Fibroblast of peridontal ligament (primary cell): ENCODE measurements at regions not wholly inside any gene's neighbourhood (a gene's known extent, or its start where the extent isn't known, plus 50 kb on each side); places are given as distances from the start of the nearest gene placed in this dataset.
A peak's percentile ranks its signal among the peaks of the same experiment; 100 is the strongest.

Experiments
- DNase-seq: peaks from one replicate; pipeline ENCODE4 v3.0.0-alpha.2; 2010; ENCODE audit errors: extremely low read depth

- no peak for DNase-seq
These were observed 80.5 kb upstream of the AFF3 start for GRCh38 chr2:100222844-100223243.

DNA sequence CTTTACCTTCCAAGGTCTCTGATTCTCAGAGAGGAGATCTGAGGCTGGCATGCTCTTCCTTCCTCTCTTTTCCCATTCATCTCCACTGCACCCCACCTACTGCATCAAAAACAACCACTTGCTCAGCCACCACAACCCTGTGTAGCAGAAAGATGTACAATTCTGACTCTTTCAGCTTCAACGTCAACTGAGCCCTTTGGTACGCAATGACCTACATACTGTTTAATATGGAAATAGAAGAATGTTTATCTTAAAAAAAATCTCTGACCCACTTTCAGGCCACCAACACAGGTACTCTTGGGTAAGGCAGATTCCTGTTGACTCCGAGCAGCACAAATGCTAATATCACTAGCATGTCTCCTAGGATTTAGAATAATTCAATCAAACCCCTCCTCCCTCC is 76.2 kb upstream of the AFF3 start:
- no peak for DNase-seq

DNA sequence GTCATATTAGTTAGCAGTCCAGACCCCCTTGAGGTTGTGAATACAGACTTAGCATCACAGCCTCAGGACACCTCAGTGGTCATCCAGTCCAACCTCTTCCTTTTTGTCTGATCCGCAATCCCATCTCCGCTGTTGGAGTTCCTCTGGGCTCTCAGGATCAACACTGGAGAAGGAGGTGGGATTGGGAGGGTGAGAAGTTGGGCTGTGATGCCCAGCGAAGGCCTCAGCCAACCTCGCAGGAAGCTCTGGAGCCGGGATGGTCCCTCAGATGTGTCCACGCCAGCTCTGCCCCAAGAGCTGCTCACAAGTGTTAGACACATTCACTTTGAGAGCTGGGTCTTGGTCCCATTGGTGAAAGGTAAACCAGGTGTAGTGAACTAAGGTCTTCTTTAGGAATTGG is 74.9 kb upstream of the AFF3 start:
- no peak for DNase-seq

- no peak for DNase-seq
These were observed 73.6 kb upstream of the AFF3 start for GRCh38 chr2:100216015-100216414.

DNA sequence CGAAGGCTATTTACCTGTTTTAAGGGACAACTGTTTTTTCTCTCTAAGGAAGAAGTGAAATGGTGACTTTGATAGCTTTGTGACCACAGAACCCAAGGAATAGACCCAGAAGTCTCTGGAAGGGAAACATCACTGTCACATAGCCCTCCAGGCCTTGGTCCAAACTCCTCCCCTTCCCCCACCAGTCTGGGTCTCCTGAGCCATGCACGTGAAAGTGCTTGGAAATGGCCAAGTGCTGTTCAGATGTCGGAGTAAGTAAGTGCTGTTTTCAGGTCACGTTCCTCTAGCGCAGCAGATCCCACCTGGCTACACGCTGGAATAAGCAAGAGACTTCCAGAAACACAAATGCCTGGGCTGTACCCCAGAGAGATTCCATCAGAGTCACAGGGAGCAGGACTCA is 73.0 kb upstream of the AFF3 start:
- DNase-seq: no peak

DNA sequence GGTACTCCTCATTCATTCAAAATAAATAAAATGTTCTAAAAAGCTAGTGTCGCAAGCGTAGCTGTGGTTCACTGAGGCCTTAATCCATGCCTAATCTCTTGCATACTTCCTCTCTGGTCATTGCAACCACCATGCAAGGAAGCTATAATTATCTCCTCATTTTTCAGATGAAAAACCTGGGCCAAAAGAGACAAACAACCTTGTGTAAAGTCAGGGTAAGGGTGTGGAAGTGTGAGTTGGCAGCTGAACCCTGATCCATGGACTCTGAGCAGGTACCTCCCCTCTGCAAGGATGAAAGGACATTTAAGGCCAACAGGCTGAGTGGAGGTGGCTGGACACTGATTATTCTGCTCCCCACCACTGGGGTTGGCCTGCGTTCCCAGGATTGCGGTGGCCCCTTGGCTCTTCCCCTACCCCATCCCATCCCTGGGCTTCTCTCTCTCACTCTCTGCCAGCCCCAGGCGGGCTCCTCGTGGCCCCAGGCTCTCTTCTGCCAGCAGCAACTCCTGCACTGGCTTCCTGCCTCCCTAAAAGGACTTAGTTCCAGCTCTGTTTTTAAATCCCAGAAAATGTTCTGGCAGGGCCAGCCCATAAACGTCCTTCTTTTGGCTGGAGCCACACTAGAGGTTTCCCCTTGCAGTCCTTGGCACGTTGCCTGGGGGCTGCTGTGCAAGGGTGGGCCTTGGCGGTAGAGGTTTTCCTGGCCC is 72.0 kb upstream of the AFF3 start:
- peak; percentile 35 for DNase-seq

GRCh38 chr2:100213595-100213994 is 71.2 kb upstream of the AFF3 start:
- no peak for DNase-seq

GRCh38 chr2:100212850-100213249 is 70.5 kb upstream of the AFF3 start:
- DNase-seq: no peak

DNA sequence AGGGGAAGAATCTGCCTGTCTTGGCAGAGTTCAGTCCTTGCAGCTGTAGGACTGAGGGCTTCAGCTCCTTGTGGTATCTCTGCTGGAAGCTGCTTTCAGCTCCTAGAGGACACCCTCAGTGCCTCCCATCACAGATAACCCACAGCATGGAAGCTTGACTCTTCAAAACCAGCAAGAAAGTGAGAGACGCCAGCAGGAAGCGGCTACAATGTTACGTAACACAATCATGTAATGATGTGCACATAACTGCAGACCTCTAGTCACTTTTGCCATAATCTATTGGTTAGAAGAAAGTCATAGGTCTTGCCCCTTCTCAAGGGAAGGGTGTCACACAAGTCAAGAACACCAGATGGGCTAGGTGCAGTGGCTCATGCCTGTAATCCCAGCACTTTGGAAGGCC is 69.1 kb upstream of the AFF3 start:
- DNase-seq: no peak

DNA sequence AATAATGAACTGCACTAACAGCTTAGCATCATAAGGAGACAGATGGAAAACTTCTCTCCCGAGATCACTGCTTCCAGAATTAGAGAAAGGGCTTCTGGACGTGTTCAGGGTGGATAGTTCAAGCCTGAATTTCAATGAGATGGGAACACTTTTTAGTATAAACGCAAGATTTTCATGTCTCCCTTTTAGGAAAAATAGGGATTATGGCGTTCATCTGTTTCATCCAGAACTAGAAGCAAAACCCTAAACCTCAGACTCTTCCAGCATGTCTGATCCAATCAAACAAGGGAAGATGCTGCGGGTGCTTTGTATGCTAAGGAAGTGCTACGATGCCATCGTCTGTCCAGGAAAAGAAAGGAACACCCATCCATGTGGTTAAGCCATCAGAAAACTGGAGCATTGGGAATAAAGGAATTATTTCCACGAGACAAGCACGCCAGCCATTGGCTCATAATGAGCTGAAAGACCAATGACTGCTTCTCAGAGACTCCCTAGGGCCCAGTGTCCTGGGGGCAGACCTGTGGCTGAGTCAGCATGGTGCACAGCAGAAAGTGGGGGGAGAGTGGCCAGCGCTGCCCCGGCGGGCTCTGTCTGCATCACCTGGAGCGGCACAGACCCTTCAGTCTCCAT is 65.9 kb upstream of the AFF3 start:
- DNase-seq: peak; percentile 66

GRCh38 chr2:100207411-100207885 is 65.1 kb upstream of the AFF3 start:
- no peak for DNase-seq

DNA sequence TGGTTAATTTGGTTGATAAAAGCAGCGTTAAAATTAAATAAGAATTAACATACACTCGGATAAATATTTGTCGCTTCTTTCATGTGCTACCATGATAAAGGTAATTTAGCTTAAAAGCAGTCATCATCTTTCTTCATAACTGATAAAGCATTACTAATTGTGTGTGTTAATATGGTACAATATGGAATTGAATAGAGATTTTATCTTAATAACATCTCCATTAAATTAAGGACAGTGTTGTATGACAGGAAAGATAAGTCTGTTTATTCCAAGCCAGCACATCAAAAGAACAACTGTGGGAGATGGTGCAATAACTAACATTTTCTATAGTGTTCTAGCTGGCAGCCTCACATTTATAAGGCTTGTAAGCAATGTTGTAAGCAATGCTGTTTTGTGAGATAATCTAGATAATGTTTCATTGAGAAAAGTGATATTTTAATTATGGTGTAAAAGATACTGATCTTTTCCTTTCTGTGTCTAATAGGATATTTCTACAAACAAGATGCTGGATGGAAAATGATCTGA is 64.4 kb upstream of the AFF3 start:
- DNase-seq: no peak

- DNase-seq: no peak
These were observed 62.8 kb upstream of the AFF3 start for GRCh38 chr2:100205174-100205573.

DNA sequence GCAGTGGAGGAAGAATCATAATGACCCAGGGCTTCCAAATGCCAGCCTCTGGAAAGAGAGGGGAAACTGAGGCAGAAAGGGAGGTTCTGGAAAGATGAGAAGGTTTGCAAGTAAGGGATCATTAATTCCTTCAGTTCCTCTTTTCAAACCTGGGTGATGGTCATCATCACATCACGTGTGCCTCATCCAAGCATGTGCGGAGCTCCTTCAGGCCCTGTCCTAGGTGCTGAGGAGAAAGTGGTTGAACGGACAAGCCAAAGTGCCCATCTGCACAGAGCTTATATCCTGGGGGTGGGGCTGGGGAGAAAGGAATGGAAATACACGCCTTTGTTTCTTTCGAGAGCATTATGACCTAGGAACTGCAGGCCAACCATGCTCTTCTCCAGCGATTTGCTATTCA is 60.2 kb upstream of the AFF3 start:
- DNase-seq: no peak

GRCh38 chr2:100200985-100201384 is 58.6 kb upstream of the AFF3 start:
- DNase-seq: no peak

DNA sequence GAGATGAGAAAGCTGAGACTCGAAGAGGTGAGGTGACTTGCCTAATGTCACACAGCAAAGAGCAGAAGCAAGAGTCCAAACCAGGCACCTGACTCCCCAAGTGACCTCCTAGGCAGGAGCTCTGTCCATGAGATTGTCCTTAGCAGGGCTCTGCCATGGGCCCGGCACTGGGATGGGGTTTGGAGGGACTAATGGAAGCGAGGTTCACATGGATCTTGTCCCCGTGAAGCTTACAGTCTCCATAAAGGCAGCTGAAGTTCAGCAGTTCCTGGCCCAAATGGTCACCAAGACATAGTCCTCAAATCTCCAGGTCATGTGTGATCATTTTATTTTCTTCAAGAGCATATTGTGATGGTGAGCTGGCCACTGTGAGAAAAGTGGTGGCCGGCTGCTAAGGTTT is 57.0 kb upstream of the AFF3 start:
- DNase-seq: no peak

GRCh38 chr2:100198461-100199230 is 56.3 kb upstream of the AFF3 start:
- no peak for DNase-seq

DNA sequence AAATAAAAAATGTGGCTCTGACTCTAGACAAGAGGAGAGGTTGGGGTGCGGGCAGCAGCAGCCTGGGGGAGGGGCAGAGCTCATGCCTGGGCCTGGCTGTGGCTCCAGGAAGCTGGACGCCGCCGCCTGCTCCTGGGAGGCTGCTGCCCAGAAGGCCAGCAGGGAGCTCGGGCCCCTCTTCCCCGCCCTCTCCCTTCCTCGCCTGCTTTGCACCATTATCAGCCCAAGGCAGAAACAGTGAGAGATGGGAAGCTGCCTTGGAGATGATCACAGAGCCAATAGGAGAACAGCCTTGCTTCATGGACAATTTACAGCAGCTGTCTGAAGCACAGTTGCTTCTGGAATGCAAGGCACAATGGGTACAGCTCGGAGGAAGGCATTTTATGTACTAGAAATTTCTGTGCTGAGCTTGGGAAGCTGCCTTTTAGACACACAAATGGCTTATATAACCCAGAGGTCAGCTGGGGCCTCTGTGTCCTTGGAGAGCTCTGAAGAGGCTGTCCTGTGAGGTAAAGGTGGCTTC is 55.3 kb upstream of the AFF3 start:
- DNase-seq: peak; percentile 73

GRCh38 chr2:100196786-100197494 is 54.5 kb upstream of the AFF3 start:
- peak; percentile 51 for DNase-seq

DNA sequence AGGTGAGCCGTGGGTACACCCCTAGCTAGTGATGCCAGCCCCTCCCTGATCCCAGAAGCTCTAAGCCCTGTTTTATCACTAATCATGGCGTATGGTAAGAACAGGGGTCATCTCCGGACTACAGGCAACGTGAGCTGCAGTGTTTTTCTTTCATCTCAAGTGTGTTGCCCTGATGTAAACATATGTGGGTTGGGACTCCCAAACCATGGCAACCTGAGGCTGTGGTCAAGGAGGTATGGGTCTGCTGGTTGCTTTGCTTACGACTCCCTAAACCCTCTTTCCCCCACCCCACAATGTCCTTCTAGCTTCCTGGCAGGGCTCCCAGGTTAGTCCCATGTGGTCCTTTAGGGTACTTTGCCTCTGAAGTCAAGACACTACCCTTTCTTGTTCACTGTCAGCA is 53.6 kb upstream of the AFF3 start:
- no peak for DNase-seq

GRCh38 chr2:100194951-100195350 is 52.6 kb upstream of the AFF3 start:
- no peak for DNase-seq

GRCh38 chr2:100193291-100193710 is 50.9 kb upstream of the AFF3 start:
- no peak for DNase-seq
